Germinal center (tissue), 1 donor: ENCODE measurements at regions not wholly inside any gene's neighbourhood (a gene's known extent, or its start where the extent isn't known, plus 50 kb on each side); places are given as distances from the start of the nearest gene placed in this dataset.
"Not testable (repeated sequence)": the region's sequence is repeated elsewhere in the genome, so short reads cannot be mapped to it uniquely, and the experiment has no call there.

Source experiments
- DNase-seq: peaks from one replicate; pipeline ENCODE4 v3.0.0; 2012; ENCODE audit warnings: mixed read lengths, low spot score

DNA sequence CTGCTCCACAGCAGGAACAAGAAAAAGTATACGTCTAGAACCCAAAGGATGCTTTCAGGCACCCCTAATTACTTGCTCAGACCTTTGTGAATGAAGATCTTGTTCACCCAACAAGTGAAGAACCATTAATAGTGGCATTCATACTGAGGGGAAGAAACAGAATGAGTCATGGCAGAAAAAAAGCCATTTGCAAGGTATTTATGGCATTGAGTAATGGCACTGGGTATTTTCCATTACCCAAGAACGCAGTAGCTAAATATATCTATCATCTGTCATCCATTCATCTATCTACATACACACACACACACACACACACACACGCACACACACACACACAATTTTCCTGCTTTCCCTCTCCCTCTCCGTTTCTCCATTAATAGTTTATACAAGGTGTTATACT is 56.4 kb upstream of the XIRP2 start:
- DNase-seq: no peak

- DNase-seq: no peak
Measured at GRCh38 chr2:166825914-166826313, 62.4 kb upstream of the XIRP2 start.

DNA sequence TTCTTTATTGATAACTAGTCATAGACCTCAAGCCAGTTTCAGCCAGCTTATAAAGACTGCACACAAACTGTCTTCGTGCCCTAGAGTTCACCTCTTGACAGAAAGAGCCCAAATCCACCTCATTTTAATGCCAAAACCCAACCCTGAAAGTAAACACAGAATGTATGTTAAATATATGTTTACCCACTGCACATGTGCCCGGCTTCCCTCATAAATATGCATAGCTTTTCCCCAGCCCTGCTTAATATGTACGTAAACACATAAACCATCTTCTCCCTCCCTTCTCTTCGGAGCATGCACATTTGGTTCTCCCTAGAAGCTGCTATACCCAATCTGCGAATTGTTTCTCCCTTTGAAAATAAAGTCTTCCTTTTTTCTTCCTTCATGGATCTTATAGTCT is 73.9 kb upstream of the XIRP2 start:
- DNase-seq: no peak

DNA sequence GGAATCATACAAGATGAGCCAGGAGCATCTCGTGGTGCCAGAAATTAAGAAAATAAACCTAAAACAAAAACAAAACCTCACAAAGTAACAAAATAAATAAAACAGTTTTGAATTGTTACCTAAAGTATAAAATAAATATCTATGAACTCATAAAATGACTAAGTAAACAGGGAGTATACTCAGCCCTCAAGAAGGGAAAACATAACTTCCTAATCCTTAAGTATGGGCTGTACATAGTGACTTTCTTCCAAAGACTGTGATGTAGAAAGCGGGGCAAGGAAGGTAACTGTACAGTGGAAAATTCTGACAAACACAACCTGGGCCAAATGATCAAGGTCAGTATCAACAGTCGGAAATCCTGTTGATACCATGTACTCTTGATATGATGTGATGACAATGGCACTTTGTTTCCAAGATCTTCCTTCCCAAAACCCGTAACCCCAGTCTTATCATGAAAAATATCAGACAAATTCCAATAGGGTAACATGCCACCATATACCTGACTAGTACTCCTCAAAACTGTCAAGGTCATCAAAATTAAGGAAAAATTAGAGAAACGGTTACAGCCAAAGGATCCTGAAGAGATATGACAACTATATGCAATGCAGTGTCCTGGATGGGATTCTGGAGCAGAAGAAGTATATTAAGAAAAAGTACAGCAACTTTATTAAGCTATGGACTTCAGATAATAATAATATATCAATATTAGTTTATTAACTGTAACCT is 76.0 kb upstream of the XIRP2 start:
- DNase-seq: no peak

DNA sequence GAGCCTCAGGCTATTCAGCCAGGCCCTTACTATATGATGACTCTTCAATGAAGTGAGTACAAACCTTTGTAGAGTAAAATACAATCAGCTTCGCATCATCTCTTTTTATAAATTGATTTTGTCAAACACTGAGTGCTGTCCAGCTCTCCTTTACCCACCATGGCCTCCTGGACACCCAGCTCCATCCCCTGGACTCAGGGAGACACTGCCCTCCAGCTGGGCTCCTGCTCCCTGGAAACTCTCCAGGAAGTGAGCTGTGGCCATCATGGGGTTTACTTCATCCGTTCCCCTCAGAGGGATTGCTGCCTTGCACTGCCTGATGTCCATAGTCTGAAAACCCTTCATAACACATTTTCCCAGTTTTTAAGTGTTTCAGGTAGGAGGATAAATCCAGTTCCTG is 82.5 kb upstream of the XIRP2 start:
- no peak for DNase-seq

DNA sequence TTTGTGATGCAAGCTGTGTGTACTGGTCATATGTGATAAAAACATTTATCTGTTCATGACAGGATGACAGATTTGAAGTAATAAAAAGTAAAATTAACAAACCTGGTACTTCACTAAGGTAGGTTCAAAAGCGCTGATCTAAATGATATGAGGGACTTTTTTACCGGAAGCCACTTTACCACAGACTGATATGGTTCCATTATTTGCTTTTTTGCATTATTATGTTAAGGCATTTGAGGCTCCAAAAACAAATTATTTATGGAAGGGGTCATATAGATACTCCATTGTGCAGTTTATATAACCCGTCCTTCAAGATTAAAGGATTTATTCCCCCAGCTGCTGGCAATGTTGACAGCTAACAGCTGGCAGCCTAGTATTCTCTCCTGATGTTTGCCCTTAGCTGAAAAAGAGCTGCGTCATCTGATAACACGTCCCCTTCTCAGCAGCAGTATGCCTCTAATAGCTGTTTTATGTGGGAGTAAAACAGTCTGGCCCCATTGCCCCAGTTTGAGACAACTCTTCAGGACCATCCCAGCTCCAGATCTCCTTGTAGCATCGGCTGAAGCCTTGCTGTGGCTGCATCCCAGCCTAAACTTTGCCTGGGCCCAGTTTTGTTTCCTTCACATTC is 84.8 kb upstream of the XIRP2 start:
- DNase-seq: no peak

DNA sequence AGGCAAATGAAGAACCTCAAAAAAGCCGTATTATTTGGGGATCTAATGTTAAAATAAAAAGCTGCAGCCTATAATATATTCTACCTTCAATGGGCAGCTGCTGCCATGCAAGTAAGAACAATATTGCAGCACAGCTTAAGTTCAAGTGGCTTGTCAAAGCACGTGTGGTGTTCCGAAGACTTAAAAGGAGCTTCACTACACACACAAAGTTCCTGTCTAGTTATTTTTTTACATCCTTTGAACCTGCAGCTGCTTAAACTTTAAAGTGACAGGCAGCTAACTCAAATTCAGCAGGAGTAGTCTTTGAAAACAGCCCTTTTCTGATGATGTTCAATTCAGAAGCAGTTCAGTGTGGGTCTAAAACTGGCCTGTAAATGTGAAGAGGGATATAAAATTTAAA is 85.8 kb upstream of the XIRP2 start:
- DNase-seq: no peak

GRCh38 chr2:166792808-166793207 is 95.5 kb upstream of the XIRP2 start:
- DNase-seq: no peak

DNA sequence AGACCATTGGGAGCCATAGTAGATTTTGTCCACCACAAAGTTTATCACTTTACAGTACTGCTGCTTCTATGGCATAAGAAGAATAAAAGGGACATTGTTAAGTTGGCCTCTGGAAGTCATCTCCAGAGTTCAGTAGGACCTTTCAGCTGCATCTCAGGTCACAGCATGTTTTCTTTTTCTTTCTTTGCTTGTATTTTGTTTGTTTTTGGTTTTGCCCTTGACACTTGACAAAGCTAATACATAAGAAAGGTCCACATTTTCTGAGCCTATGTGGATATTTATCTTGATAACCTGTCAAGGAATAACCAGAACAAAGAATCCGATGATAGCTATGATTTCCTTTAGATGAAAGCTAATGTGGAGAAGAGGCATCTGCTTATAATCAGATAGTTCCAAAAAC is 101.6 kb upstream of the XIRP2 start:
- no peak for DNase-seq

GRCh38 chr2:166784296-166784946 is 103.9 kb upstream of the XIRP2 start:
- DNase-seq: no peak

DNA sequence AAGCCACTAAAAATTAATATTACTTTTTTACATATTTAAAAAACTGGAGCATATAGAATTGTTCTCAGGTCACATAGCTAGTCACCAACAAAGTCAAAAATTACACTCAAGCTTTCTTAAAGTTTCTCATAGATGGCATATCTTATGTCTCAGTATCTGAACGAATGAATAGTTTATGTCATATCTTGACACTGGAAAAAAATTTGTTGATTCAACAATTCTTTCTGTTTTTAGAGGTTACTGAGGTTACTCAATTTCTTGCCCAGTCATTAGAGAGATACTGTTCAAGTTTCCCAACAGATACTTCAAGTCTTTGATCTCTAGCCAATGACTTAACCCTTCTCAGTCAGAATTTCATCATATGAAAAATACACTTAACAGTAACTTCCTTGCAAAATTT is 113.1 kb upstream of the XIRP2 start:
- no peak for DNase-seq

GRCh38 chr2:166773308-166773949 is 114.9 kb upstream of the XIRP2 start:
- DNase-seq: no peak

DNA sequence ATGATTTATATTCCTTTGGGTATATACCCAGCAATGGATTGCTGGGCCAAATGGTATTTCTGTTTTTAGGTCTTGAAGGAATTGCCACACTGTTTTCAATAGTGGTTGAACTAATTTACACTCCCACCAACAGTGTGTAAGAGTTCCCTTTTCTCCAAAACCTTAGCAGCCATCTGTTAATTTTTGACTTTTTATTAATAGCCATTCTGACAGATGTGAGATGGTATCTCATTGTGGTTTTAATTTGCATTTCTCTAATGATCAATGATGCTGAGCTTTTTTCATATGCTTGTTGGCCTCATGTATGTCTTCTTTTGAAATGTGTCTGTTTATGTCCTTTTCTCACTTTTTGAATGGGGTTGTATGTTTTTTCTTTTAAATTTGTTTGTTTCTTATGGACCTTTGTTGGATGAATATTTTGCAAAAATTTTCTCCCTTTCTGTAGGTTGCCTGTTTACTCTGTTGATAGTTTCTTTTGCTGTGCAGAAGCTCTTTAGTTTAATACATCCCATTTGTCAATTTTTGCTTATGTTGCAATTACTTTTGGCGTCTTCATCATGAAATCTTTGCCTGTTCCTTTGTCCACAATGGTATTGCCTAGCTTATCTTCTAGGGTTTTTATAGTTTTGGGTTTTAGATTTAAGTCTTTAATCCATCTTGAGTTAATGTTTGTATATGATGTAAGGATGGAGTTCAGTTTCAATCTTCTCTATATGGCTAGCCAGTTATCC is 119.7 kb upstream of the XIRP2 start:
- DNase-seq: no peak

GRCh38 chr2:166766769-166767322 is 121.4 kb upstream of the XIRP2 start:
- DNase-seq: not testable (repeated sequence)

- no peak for DNase-seq
Measured at GRCh38 chr2:166766220-166766619, 122.1 kb upstream of the XIRP2 start.

DNA sequence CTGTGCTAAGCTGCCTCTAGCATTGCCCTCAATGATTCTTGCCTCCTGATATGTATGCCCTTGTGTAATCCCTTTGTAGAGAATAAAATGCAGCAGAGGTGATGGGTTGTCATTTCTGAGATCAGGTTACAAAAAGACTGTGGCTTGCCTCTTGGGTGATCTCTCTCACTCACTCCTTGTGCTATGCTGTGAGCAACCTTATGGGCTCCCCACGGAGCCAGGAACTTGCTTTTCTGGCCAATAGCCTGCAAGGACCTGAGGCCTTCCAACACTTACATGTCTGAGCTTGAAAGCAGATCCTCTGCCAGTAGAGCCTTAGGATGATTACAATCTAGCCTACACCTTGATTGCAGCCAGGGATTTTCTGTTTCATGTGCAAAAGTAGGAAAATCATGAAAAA is 123.1 kb upstream of the XIRP2 start:
- DNase-seq: no peak

GRCh38 chr2:166764702-166765101 is 123.6 kb upstream of the XIRP2 start:
- no peak for DNase-seq

DNA sequence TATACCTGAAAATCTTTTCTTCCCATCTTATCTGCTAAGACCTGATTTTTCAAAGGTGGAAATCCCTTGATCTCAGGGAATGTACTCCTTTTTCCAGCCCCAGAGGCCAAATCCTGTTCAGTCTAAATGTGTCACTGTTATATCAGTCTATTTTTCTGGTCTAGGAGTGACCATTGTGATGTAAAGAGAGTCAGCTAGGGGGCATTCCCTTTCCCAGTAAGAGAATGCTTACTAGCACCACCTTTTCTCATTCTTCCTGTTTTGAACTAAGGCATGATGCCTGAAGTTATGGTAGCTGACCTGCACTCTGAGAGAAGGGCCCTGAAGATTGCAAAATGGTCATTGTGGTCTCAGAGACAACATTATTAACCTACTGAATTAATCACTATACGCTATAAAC is 124.1 kb upstream of the XIRP2 start:
- DNase-seq: no peak

GRCh38 chr2:166762746-166763145 is 125.5 kb upstream of the XIRP2 start:
- no peak for DNase-seq

- no peak for DNase-seq
Measured at GRCh38 chr2:166758956-166759355, 129.3 kb upstream of the XIRP2 start.

GRCh38 chr2:166750624-166751023 is 137.7 kb upstream of the XIRP2 start:
- DNase-seq: no peak

GRCh38 chr2:166744117-166744516 is 144.2 kb upstream of the XIRP2 start:
- not testable (repeated sequence) for DNase-seq
